SK-N-SH treated with all-trans-retinoic acid at 6 μM for 48 hours (cell line): ENCODE measurements at regions not wholly inside any gene's neighbourhood (a gene's known extent, or its start where the extent isn't known, plus 50 kb on each side); places are given as distances from the start of the nearest gene placed in this dataset.

Experiments used
- ARNTL ChIP-seq: fragments of 450-650 bp; formaldehyde crosslinking; IDR thresholded peaks from 2 replicates; pipeline ENCODE4 v1.5.0; 2020; ENCODE audit warnings: low read depth, mild to moderate bottlenecking, moderate library complexity, borderline replicate concordance
- BACH2 ChIP-seq: fragments of 250-450 bp; sonication (Bioruptor Pico); IDR thresholded peaks from 2 replicates; pipeline ENCODE4 v1.9.0; 2021; ENCODE audit warnings: mild to moderate bottlenecking, borderline replicate concordance
- GLIS3 ChIP-seq: fragments of 250-450 bp; sonication (Bioruptor Pico); IDR thresholded peaks from 2 replicates; pipeline ENCODE4 v1.5.0; 2020; ENCODE audit warnings: mild to moderate bottlenecking, moderate library complexity
- ISL1 ChIP-seq: fragments of 250-450 bp; sonication (Bioruptor Pico); IDR thresholded peaks from 2 replicates; pipeline ENCODE4 v2.1.2; 2022; ENCODE audit warnings: mild to moderate bottlenecking, moderate library complexity
- OSR1 ChIP-seq: fragments of 250-450 bp; sonication (Bioruptor Pico); IDR thresholded peaks from 2 replicates; pipeline ENCODE4 v1.8.0; 2022; ENCODE audit warnings: moderate library complexity, mild to moderate bottlenecking, inconsistent platforms
- PPARA ChIP-seq: fragments of 250-450 bp; sonication (Bioruptor Pico); IDR thresholded peaks from 2 replicates; pipeline ENCODE4 v1.5.0; 2020; ENCODE audit warnings: mild to moderate bottlenecking, borderline replicate concordance
- RARB ChIP-seq: fragments of 250-450 bp; sonication (Bioruptor Pico); IDR thresholded peaks from 2 replicates; pipeline ENCODE4 v1.8.0; 2021; ENCODE audit warnings: mild to moderate bottlenecking, moderate library complexity
- SNAI2 ChIP-seq: fragments of 250-450 bp; sonication (Bioruptor Pico); IDR thresholded peaks from 2 replicates; pipeline ENCODE4 v1.5.0; 2020; ENCODE audit warnings: mild to moderate bottlenecking, moderate library complexity
- TCF4 ChIP-seq: fragments of 250-450 bp; sonication (Bioruptor Pico); IDR thresholded peaks from 2 replicates; pipeline ENCODE4 v1.8.0; 2021; ENCODE audit warnings: mild to moderate bottlenecking, moderate library complexity, borderline replicate concordance
- ZFP3 ChIP-seq: fragments of 250-450 bp; sonication (Bioruptor Pico); IDR thresholded peaks from 2 replicates; pipeline ENCODE4 v1.5.0; 2020; ENCODE audit warnings: mild to moderate bottlenecking, moderate library complexity
- ZFP30 ChIP-seq: fragments of 450-650 bp; formaldehyde crosslinking; IDR thresholded peaks from 2 replicates; pipeline ENCODE4 v1.5.0; 2022; ENCODE audit warnings: mild to moderate bottlenecking, moderate library complexity
- ZNF70 ChIP-seq: fragments of 450-650 bp; formaldehyde crosslinking; IDR thresholded peaks from 2 replicates; pipeline ENCODE4 v1.5.0; 2020; ENCODE audit warnings: mild to moderate bottlenecking, moderate library complexity
- TF ChIP-seq, protein P1 (sequence below): fragments of 250-450 bp; sonication (Bioruptor Pico); IDR thresholded peaks from 2 replicates; pipeline ENCODE4 v1.8.0; 2020; ENCODE audit warnings: mild to moderate bottlenecking, moderate library complexity, borderline replicate concordance
- TF ChIP-seq, protein P2 (sequence below): fragments of 250-450 bp; sonication (Bioruptor Pico); IDR thresholded peaks from 2 replicates; pipeline ENCODE4 v1.5.1; 2020; ENCODE audit warnings: low read depth, mild to moderate bottlenecking, moderate library complexity

DNA sequence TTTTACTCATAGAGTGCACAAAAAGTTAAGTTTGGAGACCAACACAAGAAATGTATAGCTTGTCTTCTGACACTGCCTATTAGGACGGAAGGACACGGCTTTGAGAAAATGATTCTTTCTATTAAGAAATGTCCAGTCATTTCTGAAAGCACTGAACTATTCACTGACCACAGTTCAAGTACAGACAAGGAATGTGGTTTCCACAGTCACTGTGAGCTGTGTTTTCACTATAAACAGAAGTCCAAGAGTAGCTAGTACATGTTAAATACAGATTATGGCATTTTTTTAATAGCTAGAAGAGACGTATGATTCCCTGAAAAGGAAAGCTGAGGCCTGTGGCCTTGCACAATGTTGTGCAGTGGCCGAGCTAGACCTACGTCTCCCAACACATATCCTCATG lies 115.1 kb upstream of the GPM6A start:
- TF ChIP-seq, protein P1, sequence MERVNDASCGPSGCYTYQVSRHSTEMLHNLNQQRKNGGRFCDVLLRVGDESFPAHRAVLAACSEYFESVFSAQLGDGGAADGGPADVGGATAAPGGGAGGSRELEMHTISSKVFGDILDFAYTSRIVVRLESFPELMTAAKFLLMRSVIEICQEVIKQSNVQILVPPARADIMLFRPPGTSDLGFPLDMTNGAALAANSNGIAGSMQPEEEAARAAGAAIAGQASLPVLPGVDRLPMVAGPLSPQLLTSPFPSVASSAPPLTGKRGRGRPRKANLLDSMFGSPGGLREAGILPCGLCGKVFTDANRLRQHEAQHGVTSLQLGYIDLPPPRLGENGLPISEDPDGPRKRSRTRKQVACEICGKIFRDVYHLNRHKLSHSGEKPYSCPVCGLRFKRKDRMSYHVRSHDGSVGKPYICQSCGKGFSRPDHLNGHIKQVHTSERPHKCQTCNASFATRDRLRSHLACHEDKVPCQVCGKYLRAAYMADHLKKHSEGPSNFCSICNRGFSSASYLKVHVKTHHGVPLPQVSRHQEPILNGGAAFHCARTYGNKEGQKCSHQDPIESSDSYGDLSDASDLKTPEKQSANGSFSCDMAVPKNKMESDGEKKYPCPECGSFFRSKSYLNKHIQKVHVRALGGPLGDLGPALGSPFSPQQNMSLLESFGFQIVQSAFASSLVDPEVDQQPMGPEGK (CRISPR knock-in tag): no peak
- TF ChIP-seq ARNTL (CRISPR knock-in tag): no peak
- no peak for TF ChIP-seq ISL1 (CRISPR knock-in tag)
- TF ChIP-seq ZFP30 (CRISPR knock-in tag): no peak
- TF ChIP-seq GLIS3 (CRISPR knock-in tag): no peak
- TF ChIP-seq, protein P2, sequence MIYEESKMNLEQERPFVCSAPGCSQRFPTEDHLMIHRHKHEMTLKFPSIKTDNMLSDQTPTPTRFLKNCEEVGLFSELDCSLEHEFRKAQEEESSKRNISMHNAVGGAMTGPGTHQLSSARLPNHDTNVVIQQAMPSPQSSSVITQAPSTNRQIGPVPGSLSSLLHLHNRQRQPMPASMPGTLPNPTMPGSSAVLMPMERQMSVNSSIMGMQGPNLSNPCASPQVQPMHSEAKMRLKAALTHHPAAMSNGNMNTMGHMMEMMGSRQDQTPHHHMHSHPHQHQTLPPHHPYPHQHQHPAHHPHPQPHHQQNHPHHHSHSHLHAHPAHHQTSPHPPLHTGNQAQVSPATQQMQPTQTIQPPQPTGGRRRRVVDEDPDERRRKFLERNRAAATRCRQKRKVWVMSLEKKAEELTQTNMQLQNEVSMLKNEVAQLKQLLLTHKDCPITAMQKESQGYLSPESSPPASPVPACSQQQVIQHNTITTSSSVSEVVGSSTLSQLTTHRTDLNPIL (CRISPR knock-in tag): no peak
- TF ChIP-seq ZFP3 (CRISPR knock-in tag): no peak
- no peak for TF ChIP-seq SNAI2 (CRISPR knock-in tag)
- TF ChIP-seq RARB (CRISPR knock-in tag): no peak
- TF ChIP-seq TCF4 (CRISPR knock-in tag): no peak
- no peak for TF ChIP-seq ZNF70 (CRISPR knock-in tag)
- TF ChIP-seq PPARA (CRISPR knock-in tag): no peak
- TF ChIP-seq OSR1 (CRISPR knock-in tag): no peak
- TF ChIP-seq BACH2 (CRISPR knock-in tag): no peak
